Thymus (tissue), 11 donors: ENCODE measurements at regions not wholly inside any gene's neighbourhood (a gene's known extent, or its start where the extent isn't known, plus 50 kb on each side); places are given as distances from the start of the nearest gene placed in this dataset.
"Not testable (repeated sequence)": the region's sequence is repeated elsewhere in the genome, so short reads cannot be mapped to it uniquely, and the experiment has no call there.

Experiments used
- DNase-seq, 9 donors: peaks; one replicate each; pipeline ENCODE4 v3.0.0-alpha.2; 2013; ENCODE audit warnings: low spot score in 9 of 9, low read depth in 6 of 9, missing footprints in 1 of 9
- H3K27ac ChIP-seq, 2 donors: one replicate each; pipeline ENCODE4 v1.5.1; 2013; ENCODE audit warnings: control low read depth in 1 of 2, low read depth in 1 of 2, low read length in 1 of 2, mild to moderate bottlenecking in 1 of 2, moderate library complexity in 1 of 2
- H3K27me3 ChIP-seq, 2 donors: one replicate each; pipeline ENCODE4 v1.5.1; 2013; ENCODE audit warnings: low read length in 1 of 2; ENCODE audit not compliant: control insufficient read depth in 2 of 2, insufficient read depth in 1 of 2
- H3K36me3 ChIP-seq, 2 donors: one replicate each; pipeline ENCODE4 v1.5.1; 2013; ENCODE audit warnings: low read length in 1 of 2, mild to moderate bottlenecking in 1 of 2, moderate library complexity in 1 of 2; ENCODE audit not compliant: control insufficient read depth in 2 of 2, insufficient read depth in 2 of 2
- H3K4me1 ChIP-seq, 2 donors: one replicate each; pipeline ENCODE4 v1.5.1; 2013; ENCODE audit warnings: low read length in 2 of 2; ENCODE audit not compliant: control insufficient read depth in 2 of 2, insufficient read depth in 2 of 2
- H3K4me3 ChIP-seq, 2 donors: one replicate each; pipeline ENCODE4 v1.5.1; 2013; ENCODE audit warnings: low read length in 2 of 2, control low read depth in 1 of 2, mild to moderate bottlenecking in 1 of 2
- H3K9me3 ChIP-seq, 2 donors: one replicate each; pipeline ENCODE4 v1.5.1; 2013; ENCODE audit warnings: low read length in 1 of 2, mild to moderate bottlenecking in 1 of 2; ENCODE audit not compliant: control insufficient read depth in 2 of 2, insufficient read depth in 1 of 2
- WGBS: extraction: QIAGEN DNeasy Blood & Tissue Kit; methylation state at CpG from one replicate; pipeline ENCODE4 v1.1.7; 2013; 5-methylcytosine and 5-hydroxymethylcytosine counted together
- donor health status: healthy.

GRCh38 chr7:12926206-12926605 lies 238.8 kb downstream of the ARL4A start:
- H3K4me1 ChIP-seq = no peaks in the 10 kb centered on the region
- H3K27ac ChIP-seq = no peak overlapping the region
- no peaks in the 10 kb centered on the region for H3K9me3 ChIP-seq
- H3K36me3 ChIP-seq = no peaks in the 10 kb centered on the region
- H3K4me3 ChIP-seq = no peak overlapping the region
- DNase-seq = no peak
- H3K27me3 ChIP-seq = no peaks in the 10 kb centered on the region

GRCh38 chr7:12927635-12928434 lies 240.4 kb downstream of the ARL4A start:
- no peak overlapping the region for H3K27ac ChIP-seq
- H3K36me3 ChIP-seq = no peaks in the 10 kb centered on the region
- DNase-seq = no peak
- WGBS = 89% methylated on average over 4 of the region's 4 CpGs
- no peaks in the 10 kb centered on the region for H3K27me3 ChIP-seq
- no peak overlapping the region for H3K4me3 ChIP-seq
- H3K9me3 ChIP-seq = no peaks in the 10 kb centered on the region
- no peaks in the 10 kb centered on the region for H3K4me1 ChIP-seq

GRCh38 chr7:12929476-12930140 lies 242.2 kb downstream of the ARL4A start:
- Histone ChIP-seq H3K27me3 (no peaks in the 10 kb centered on the region), H3K4me1 (no peaks in the 10 kb centered on the region), H3K27ac (no peak overlapping the region), H3K9me3 (no peaks in the 10 kb centered on the region), H3K36me3 (no peaks in the 10 kb centered on the region), H3K4me3 (no peak overlapping the region)
- no peak for DNase-seq
- 81% methylated on average over 1 of the region's 1 CpG for WGBS

- Histone ChIP-seq H3K36me3 (no peaks in the 10 kb centered on the region), H3K27me3 (no peaks in the 10 kb centered on the region), H3K4me3 (no peak overlapping the region), H3K9me3 (no peaks in the 10 kb centered on the region), H3K4me1 (no peaks in the 10 kb centered on the region), H3K27ac (no peak overlapping the region)
- WGBS = 86% methylated on average over 2 of the region's 2 CpGs
- no peak for DNase-seq
Observed at GRCh38 chr7:12930534-12930933, 243.1 kb downstream of the ARL4A start.

- H3K4me1 ChIP-seq, H3K9me3 ChIP-seq, H3K4me3 ChIP-seq, H3K36me3 ChIP-seq, DNase-seq, H3K27me3 ChIP-seq, H3K27ac ChIP-seq: not testable (repeated sequence)
- WGBS = 94% methylated on average over 19 of the region's 19 CpGs
Observed at GRCh38 chr7:12931465-12931864, 244.0 kb downstream of the ARL4A start.

- WGBS = 95% methylated on average over 11 of the region's 11 CpGs
- no peak overlapping the region for H3K4me3 ChIP-seq
- H3K27ac ChIP-seq = no peak overlapping the region
- no peaks in the 10 kb centered on the region for H3K4me1 ChIP-seq
- no peaks in the 10 kb centered on the region for H3K36me3 ChIP-seq
- no peaks in the 10 kb centered on the region for H3K27me3 ChIP-seq
- DNase-seq = no peak
- H3K9me3 ChIP-seq = peaks cover 0 to 8% of the 10 kb centered on the region in 2 donors
Observed at GRCh38 chr7:12939694-12940093, 252.3 kb downstream of the ARL4A start.

- peak overlapping the region in 1 of 2 donors; percentile 32 for H3K27ac ChIP-seq
- 85% methylated on average over 8 of the region's 8 CpGs for whole genome bisulfite sequencing
Observed at GRCh38 chr7:12941512-12941911, 254.1 kb downstream of the ARL4A start.

GRCh38 chr7:12942609-12943008 lies 255.2 kb downstream of the ARL4A start:
- Histone ChIP-seq H3K36me3 (no peaks in the 10 kb centered on the region), H3K4me1 (no peaks in the 10 kb centered on the region), H3K27me3 (no peaks in the 10 kb centered on the region), H3K9me3 (peaks cover 0 to 8% of the 10 kb centered on the region in 2 donors), H3K27ac (no peak overlapping the region), H3K4me3 (no peak overlapping the region)
- WGBS = 87% methylated on average over 2 of the region's 2 CpGs
- no peak for DNase-seq

More at GRCh38 chr7:12941512-12941911, 254.1 kb downstream of the ARL4A start:
- Histone ChIP-seq H3K4me1 (no peaks in the 10 kb centered on the region), H3K4me3 (no peak overlapping the region), H3K9me3 (peaks cover 0 to 8% of the 10 kb centered on the region in 2 donors), H3K27me3 (no peaks in the 10 kb centered on the region), H3K36me3 (no peaks in the 10 kb centered on the region)
- DNase-seq = peak in 1 of 9 donors; percentile 1

GRCh38 chr7:12943781-12944180 lies 256.3 kb downstream of the ARL4A start:
- Histone ChIP-seq H3K4me1 (no peaks in the 10 kb centered on the region), H3K36me3 (no peaks in the 10 kb centered on the region), H3K4me3 (no peak overlapping the region), H3K27me3 (no peaks in the 10 kb centered on the region), H3K27ac (no peak overlapping the region), H3K9me3 (peaks cover 0 to 8% of the 10 kb centered on the region in 2 donors)
- no peak for DNase-seq
- WGBS = 86% methylated on average over 2 of the region's 2 CpGs
